DND-41 (cell line): ENCODE measurements at regions not wholly inside any gene's neighbourhood (a gene's known extent, or its start where the extent isn't known, plus 50 kb on each side); places are given as distances from the start of the nearest gene placed in this dataset.

Experiments used
- ATAC-seq: fragments of 200-7000 bp; cut with Tn5 transposase; 3 replicates; pipeline ENCODE4 v1.9.1; 2021; ENCODE audit warnings: low read depth; ENCODE audit not compliant: insufficient read depth
- DNase-seq: peaks from one replicate; pipeline ENCODE4 v3.0.0-alpha.2; 2020
- H2AFZ ChIP-seq: 2 replicates; pipeline ENCODE4 v1.6.0; 2012; ENCODE audit warnings: low read depth, low read length
- H3K27ac ChIP-seq: 2 replicates; pipeline ENCODE4 v1.5.1; 2012; ENCODE audit warnings: low read length, inconsistent platforms
- H3K27me3 ChIP-seq: fragments of 200-600 bp; sonication (generic); 2 replicates; pipeline ENCODE4 v1.6.0; 2012; ENCODE audit warnings: low read length, mild to moderate bottlenecking, inconsistent platforms; ENCODE audit not compliant: insufficient read depth, poor library complexity
- H3K36me3 ChIP-seq: 2 replicates; pipeline ENCODE4 v1.5.1; 2012; ENCODE audit warnings: low read length, inconsistent platforms; ENCODE audit not compliant: insufficient read depth
- H3K4me1 ChIP-seq: 2 replicates; pipeline ENCODE4 v1.5.1; 2012; ENCODE audit warnings: mild to moderate bottlenecking, low read length; ENCODE audit not compliant: insufficient read depth
- H3K4me2 ChIP-seq: 2 replicates; pipeline ENCODE4 v1.6.0; 2012; ENCODE audit warnings: mild to moderate bottlenecking, moderate library complexity, low read length, inconsistent platforms; ENCODE audit not compliant: insufficient read depth
- H3K4me3 ChIP-seq, 2 experiments: fragments of 200-600 bp in 1 of 2; shearing (Covaris generic) in 1 of 2; 2 replicates each; pipeline ENCODE4 v1.5.1; 2012 to 2016; ENCODE audit warnings: inconsistent platforms in 2 of 2, low read length in 2 of 2, mild to moderate bottlenecking in 2 of 2, low read depth in 1 of 2, moderate library complexity in 1 of 2
- H3K79me2 ChIP-seq: 2 replicates; pipeline ENCODE4 v1.6.0; 2012; ENCODE audit warnings: low read length, inconsistent platforms; ENCODE audit not compliant: insufficient read depth
- H3K9ac ChIP-seq: 2 replicates; pipeline ENCODE4 v1.6.0; 2012; ENCODE audit warnings: low read depth, mild to moderate bottlenecking, inconsistent platforms, low read length, moderate library complexity
- H3K9me3 ChIP-seq: 2 replicates; pipeline ENCODE4 v1.5.1; 2012; ENCODE audit warnings: low read length, moderate library complexity, mild to moderate bottlenecking, inconsistent platforms; ENCODE audit not compliant: insufficient read depth, severe bottlenecking
- H4K20me1 ChIP-seq: 2 replicates; pipeline ENCODE4 v1.6.0; 2012; ENCODE audit warnings: low read length; ENCODE audit not compliant: insufficient read depth
- CTCF ChIP-seq: IDR thresholded peaks from 2 replicates; pipeline ENCODE4 v1.5.1; 2012; ENCODE audit warnings: borderline replicate concordance, low read length, moderate library complexity, mild to moderate bottlenecking; ENCODE audit not compliant: poor library complexity, severe bottlenecking; ENCODE audit errors: extremely low read depth
- EZH2 ChIP-seq: IDR thresholded peaks from 3 replicates; pipeline ENCODE4 v1.6.1; 2012; ENCODE audit warnings: borderline replicate concordance, low read depth, mild to moderate bottlenecking, moderate library complexity, low read length, inconsistent platforms; ENCODE audit not compliant: severe bottlenecking

GRCh38 chr2:126307740-126308139 is 348.2 kb upstream of the GYPC start:
- Histone ChIP-seq H3K4me3 (no peak overlapping the region), H2AFZ (no peak overlapping the region), H3K4me1 (no peaks in the 10 kb centered on the region), H3K9me3 (no peaks in the 10 kb centered on the region), H3K27me3 (no peaks in the 10 kb centered on the region), H3K79me2 (no peaks in the 10 kb centered on the region), H3K9ac (no peak overlapping the region), H3K4me2 (no peak overlapping the region), H4K20me1 (no peaks in the 10 kb centered on the region), H3K36me3 (no peaks in the 10 kb centered on the region), H3K27ac (no peak overlapping the region)
- no peak for ATAC-seq
- no peak for TF ChIP-seq CTCF
- TF ChIP-seq EZH2 = no peak
- DNase-seq = no peak

GRCh38 chr2:126309185-126309584 is 346.8 kb upstream of the GYPC start:
- Histone ChIP-seq H2AFZ (no peak overlapping the region), H3K9me3 (no peaks in the 10 kb centered on the region)
- no peak for ATAC-seq

GRCh38 chr2:126312579-126312978 is 343.4 kb upstream of the GYPC start:
- H2AFZ ChIP-seq = no peak overlapping the region
- no peak overlapping the region for H3K27ac ChIP-seq
- no peaks in the 10 kb centered on the region for H3K79me2 ChIP-seq
- DNase-seq = no peak
- no peaks in the 10 kb centered on the region for H3K36me3 ChIP-seq
- no peaks in the 10 kb centered on the region for H3K9me3 ChIP-seq
- no peaks in the 10 kb centered on the region for H3K27me3 ChIP-seq
- ATAC-seq = no peak
- no peak for TF ChIP-seq CTCF
- H3K9ac ChIP-seq = no peak overlapping the region
- no peaks in the 10 kb centered on the region for H4K20me1 ChIP-seq
- H3K4me2 ChIP-seq = no peak overlapping the region
- no peak overlapping the region for H3K4me3 ChIP-seq
- no peaks in the 10 kb centered on the region for H3K4me1 ChIP-seq

More at GRCh38 chr2:126309185-126309584, 346.8 kb upstream of the GYPC start:
- Histone ChIP-seq H3K79me2 (no peaks in the 10 kb centered on the region), H3K27ac (no peak overlapping the region), H3K4me3 (no peak overlapping the region), H3K36me3 (no peaks in the 10 kb centered on the region), H3K27me3 (no peaks in the 10 kb centered on the region), H3K9ac (no peak overlapping the region), H3K4me2 (no peak overlapping the region), H3K4me1 (no peaks in the 10 kb centered on the region), H4K20me1 (no peaks in the 10 kb centered on the region)
- DNase-seq = no peak
- TF ChIP-seq CTCF (no peak), EZH2 (no peak)

GRCh38 chr2:126315828-126316227 is 340.1 kb upstream of the GYPC start:
- Histone ChIP-seq H2AFZ (no peak overlapping the region), H3K4me2 (no peak overlapping the region), H3K4me1 (no peaks in the 10 kb centered on the region), H3K4me3 (no peak overlapping the region), H3K79me2 (no peaks in the 10 kb centered on the region), H3K9me3 (no peaks in the 10 kb centered on the region), H3K27me3 (no peaks in the 10 kb centered on the region), H4K20me1 (no peaks in the 10 kb centered on the region), H3K36me3 (no peaks in the 10 kb centered on the region), H3K9ac (no peak overlapping the region), H3K27ac (no peak overlapping the region)
- DNase-seq (no peak), ATAC-seq (no peak)
- TF ChIP-seq CTCF (no peak), EZH2 (no peak)
